HG02623 (cell line): ENCODE measurements at regions not wholly inside any gene's neighbourhood (a gene's known extent, or its start where the extent isn't known, plus 50 kb on each side); places are given as distances from the start of the nearest gene placed in this dataset.

ENCODE experiments used
- ATAC-seq: cut with Tn5 transposase; IDR thresholded peaks from one replicate; pipeline ENCODE4 v1.9.1; 2021; ENCODE audit warnings: moderate library complexity; ENCODE audit not compliant: unreplicated experiment

GRCh38 chr12:42977451-42978230 lies 388.1 kb upstream of the PRICKLE1 start:
- ATAC-seq, result no peak

GRCh38 chr12:42976620-42977019 lies 387.1 kb upstream of the PRICKLE1 start:
- ATAC-seq, result no peak

GRCh38 chr12:42976122-42976521 lies 386.6 kb upstream of the PRICKLE1 start:
- ATAC-seq, result no peak

- no peak for ATAC-seq
These were observed 379.8 kb upstream of the PRICKLE1 start for GRCh38 chr12:42969355-42969754.

DNA sequence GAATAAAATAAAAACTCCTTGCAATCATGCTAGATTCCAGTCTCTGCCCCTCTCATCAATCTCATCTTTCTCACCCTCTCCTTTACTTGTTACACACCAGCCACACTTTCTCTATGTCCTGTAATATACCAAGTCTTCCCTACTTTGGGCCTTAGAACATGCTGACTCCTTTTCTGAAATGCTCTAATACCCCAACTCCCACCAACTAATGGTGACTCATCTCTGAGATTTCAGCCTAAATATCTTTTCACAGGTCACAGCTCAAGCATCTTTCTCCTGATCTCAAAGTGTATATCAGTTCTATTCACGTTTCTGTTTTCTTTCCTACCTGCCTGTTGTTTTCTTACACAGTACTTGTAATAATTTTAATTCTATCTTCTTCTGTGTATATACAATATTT lies 378.9 kb upstream of the PRICKLE1 start:
- ATAC-seq, result no peak

GRCh38 chr12:42967850-42968249 lies 378.3 kb upstream of the PRICKLE1 start:
- ATAC-seq, result no peak

- no peak for ATAC-seq
These were observed 374.4 kb upstream of the PRICKLE1 start for GRCh38 chr12:42963988-42964387.

DNA sequence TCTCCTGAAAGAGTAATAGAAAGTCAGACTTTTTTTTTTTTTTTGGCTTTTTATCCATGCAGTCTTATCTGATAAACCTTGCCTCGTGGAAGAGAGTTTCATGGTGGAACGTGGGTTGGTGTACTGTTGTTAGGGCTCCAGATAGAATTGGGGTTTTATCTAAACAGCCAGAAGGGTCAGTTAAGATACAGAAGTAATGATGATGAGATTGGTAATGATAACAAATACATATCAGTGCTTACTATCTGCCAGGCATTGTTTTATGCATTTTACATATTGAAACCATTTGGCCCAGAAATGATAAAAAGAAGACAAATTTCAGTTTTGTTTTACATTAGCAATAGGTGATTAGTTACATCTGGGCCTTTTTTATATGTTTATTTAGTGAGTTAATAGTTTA lies 372.8 kb upstream of the PRICKLE1 start:
- ATAC-seq, result no peak

DNA sequence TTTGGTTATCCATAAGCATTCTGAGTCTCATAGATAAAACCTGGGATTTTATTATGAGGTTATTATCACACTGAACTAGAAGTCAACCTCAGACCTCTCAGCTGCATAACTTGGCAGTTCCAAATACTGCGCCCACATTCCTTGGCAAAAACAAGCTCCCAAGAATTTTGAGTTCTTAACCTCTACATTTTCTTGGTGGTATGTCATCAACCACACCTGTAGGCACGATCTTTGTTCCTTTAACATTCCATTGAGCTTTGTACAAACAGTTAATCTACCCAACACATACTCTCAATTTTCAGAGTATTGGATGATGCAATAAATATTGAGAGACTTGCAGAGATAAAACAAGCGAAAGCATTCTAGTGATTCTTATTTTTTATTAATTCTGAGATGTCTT lies 371.8 kb upstream of the PRICKLE1 start:
- no peak for ATAC-seq

DNA sequence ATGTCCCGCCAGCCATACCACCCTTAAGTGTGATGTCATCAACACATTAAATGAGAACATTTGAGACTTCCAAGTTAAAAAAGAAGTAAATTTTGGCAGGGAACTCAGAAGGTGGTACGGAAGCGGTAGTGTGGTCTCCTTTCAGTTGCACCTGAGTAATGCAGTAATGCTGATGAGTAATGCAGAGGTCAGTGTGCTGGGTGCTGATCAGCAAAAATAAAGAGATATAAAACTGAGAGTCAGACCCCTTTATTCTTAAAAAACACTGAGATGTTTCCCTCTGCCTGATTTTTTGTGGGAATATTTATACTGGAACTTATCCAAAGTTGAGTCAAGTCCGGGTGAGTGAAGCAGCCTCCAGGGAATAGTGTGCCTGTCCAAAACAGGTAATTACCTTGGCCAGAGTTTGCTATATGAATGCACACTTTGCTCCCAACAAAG lies 370.6 kb upstream of the PRICKLE1 start:
- no peak for ATAC-seq

DNA sequence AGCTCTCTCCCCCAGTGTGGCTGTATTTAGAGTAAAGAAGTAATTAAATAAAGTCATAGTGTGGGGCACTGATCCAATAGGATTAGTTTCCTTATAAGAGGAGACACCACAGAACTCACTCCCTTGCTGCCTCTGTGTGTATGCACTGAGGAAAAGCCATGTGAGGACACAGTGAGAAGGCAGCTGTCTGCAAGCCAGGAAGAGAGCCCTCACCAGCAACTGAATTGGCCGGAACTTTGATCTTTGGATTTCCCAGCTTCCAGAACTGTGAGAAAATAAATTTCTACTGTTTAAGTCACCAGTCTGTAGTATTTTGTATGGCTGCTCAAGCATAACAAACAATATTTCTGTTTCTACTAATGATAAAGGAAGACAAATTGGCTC lies 368.7 kb upstream of the PRICKLE1 start:
- ATAC-seq, result no peak

DNA sequence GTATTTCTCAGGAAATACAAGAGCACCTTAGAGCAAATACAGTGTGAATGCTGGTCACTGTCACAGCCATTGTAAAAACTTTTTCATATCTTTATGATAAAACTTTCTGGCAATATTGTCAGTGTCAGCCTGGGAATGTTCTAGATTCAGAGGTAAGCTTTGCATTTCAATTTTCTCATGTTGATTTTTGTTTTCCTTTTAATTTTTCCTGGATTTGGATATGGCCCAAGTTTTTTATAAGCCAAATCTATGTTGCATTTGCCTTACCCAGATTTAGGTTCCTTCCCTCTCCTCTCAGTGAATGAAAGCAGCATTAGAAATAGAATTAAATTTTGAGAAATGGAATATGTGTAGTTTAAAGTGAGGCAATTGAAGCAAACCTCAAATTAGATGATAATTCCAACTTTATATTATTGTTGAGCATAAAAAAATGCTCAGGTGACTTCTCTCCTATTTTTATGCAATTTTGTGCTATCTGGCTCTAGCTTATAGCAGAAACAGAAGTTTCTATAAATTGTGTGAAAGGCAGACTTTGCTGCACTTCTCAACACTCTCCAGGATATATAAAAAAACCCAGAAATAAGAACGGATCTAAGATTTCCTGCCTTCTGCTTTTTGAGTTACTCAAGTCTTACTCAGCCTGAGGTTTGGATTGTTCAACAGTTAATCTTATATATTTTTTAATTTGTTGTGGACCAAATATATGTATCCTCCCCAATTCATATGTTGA lies 368.2 kb upstream of the PRICKLE1 start:
- no peak for ATAC-seq

DNA sequence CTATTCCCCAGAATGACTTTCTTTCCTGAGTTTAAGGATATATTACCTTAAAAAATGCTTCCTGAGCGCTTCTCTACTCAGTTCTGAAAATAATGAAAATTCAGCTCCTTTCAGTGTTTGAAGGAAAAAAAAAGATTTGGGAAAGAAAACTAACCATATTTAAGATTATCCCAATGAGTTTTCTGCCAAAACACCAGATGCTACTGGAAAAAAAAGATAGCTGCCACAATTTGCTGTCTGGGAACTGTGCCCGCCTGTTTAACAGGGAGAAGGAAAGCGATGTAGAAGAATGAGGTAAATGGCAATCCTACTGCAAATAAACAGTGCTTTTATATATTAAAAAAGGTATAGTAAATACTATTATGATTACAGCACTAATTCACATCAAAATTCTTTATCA lies 367.6 kb upstream of the PRICKLE1 start:
- no peak for ATAC-seq

GRCh38 chr12:42953021-42953420 lies 363.5 kb upstream of the PRICKLE1 start:
- no peak for ATAC-seq

DNA sequence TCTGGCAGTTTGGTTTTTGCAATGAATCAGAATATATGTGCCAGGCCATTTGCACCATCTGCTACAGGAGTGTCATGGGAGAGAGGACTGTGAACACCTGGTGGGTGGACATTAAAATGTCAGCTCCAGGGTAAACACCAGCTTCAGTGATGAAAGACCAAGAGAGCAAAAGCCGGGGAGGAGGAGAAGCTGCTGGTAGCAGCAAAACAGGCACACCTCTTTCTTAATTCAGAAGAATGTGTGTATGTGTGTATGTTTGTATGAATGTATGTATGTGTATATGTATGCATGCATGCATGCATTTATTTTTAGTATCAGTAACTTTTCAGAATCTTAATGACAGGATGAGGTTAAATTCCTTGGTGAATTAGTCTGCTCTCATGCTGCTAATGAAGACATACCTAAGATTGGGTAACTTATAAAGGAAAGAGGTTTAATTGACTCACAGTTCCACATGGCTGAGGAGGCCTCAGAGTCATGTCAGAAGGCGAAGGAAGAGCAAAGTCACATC lies 357.4 kb upstream of the PRICKLE1 start:
- no peak for ATAC-seq

DNA sequence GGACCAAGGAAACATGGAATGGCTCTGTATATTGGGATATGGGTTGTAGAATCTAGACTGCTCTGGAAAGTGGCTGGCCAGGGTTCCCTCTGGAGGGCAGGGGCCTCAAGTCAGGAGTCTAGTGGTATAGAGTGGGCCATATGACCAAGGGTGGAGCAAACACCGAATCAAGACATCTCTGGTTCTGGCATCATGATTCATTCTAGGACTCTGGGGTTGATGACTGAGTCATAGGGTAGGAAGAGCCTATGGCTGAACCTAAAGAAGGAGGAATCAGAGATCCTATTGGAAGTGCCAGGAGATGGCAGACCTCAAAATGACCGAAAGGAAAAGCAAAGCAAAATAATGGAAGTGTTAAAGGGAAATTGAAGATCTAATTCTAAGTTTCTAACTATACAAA lies 356.4 kb upstream of the PRICKLE1 start:
- no peak for ATAC-seq

GRCh38 chr12:42944516-42944915 lies 355.0 kb upstream of the PRICKLE1 start:
- no peak for ATAC-seq

DNA sequence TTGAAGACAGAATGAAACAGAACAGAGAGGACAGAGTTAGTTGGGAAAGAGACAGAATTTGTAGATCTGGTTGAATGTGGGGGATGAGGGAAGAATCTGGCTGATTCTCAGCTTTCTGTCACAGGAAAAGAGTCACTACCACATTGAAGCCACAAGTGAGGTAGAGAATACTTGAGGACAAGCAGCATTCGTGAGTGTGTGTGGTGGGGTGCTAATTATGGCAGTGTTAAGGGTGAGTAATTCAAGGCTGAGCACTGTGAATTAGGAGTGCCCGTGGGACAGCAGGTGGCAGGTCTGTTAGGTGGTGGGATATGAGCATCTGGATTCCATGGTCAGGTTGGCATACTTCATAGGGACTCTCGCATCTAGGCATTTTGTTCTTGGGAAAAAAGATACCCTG lies 347.4 kb upstream of the PRICKLE1 start:
- no peak for ATAC-seq

DNA sequence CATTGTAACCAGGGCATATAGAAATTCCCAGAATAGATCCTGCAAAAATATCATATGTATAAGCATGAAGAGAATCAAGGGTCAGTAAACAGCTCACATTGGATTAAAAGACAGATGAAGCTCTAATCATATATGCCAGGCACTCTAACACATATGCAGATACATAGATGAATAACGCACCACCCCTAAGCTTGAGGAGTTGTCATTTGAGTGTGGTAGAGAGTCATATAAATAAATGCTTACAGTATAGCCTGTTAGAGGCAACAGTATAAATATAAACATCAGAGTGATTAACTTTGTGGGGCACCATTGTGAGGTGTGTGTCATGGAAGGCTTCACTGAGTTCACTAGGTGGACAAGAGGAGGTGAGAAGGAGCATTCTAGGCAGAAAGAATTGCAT lies 346.7 kb upstream of the PRICKLE1 start:
- ATAC-seq, result no peak

DNA sequence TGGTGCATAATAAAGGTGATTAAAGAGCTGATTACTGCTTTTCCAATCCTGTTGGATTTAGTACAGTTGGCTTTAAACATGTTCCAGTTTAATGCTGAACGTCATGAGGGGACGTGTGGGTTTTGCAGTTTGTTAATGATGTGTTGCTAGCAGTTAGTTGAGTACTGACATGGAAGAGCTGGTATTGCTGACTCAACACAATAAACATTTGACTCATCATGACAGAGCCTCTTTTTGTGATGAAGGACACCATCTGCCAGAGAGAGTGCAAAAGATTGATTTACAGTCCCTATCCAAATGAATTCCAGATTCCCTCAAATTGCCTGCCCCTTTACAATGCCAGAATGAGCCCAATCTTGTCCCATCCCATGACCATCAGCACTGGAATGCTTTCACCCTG lies 346.2 kb upstream of the PRICKLE1 start:
- ATAC-seq, result no peak

DNA sequence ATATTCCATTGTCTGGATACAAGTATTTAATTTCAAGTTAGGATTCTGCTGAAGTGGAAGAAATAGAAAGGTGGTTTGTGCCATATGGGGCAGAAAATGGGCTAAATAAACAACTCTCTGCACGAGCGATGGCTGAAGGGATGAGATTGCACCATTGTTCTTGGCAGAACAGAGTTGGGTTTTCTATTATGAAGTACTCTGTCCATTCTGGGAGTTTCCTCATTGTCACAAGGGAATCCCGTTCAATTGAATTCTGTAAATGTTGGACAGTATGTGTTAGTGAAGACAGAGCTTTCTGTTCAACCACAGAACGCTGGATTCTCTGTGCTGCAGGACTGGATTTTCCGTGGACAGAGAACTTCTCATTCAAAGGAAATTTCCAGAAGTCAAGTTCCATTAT lies 345.5 kb upstream of the PRICKLE1 start:
- ATAC-seq, result no peak

- ATAC-seq, result no peak
These were observed 344.0 kb upstream of the PRICKLE1 start for GRCh38 chr12:42933461-42934081.
